DMS 273 treated with DMSO at 0.1 percent for 48 hours (cell line): ENCODE measurements at regions not wholly inside any gene's neighbourhood (a gene's known extent, or its start where the extent isn't known, plus 50 kb on each side); places are given as distances from the start of the nearest gene placed in this dataset.
"Not testable (repeated sequence)": the region's sequence is repeated elsewhere in the genome, so short reads cannot be mapped to it uniquely, and the experiment has no call there.

Source experiments
- DNase-seq: peaks from one replicate; lab custom pipeline; 2025; lab: John Stamatoyannopoulos, UW

DNA sequence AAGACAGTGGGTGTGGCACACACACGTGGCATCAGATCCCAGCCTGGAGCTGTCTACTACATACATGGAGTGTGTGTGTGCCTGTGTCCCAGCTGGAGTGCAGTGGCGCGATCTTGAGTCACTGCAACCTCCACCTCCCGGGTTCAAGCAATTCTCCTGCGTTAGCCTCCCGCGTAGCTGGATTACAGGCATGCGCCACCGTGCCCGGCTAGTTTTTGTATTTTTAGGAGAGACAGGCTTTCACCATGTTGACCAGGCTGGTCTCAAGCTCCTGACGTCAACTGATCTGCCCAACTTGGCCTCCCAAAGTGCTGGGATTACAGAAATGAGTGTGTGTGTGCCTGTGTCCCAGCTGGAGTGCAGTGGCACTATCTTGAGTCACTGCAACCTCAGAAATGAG, 108.8 kb downstream of the IL12A start:
- no peak for DNase-seq

DNA sequence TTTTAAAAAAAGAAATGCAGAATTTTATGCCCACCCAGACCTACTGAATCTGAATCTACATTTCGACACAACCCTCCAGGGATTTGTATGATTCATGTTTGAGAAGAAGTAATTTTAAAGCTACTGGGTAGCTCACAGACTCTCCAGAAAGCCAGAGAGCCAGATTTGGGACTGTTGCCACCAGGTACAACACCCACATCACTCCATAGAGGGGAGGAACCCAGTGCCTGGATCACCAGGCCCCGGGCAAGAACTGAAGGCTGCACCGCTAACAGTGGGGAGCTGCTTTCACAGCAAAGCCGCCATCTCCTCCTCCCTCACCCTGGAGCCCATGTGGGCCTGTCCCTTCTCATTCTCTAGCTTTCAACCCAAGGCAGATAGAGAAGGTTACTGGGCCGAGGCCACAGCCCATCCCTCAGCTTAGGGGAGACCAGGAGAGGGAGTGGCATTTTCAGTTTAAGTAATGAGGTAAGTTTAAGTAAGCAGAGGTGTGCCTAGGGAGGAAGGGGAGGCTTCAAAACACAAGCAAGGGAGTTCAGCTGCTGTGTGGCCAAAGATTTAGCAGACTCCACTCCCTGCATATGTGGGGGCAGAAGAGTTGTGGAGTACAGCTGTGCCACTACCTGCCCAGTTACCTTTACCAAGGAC, 109.8 kb downstream of the IL12A start:
- DNase-seq, result no peak

DNA sequence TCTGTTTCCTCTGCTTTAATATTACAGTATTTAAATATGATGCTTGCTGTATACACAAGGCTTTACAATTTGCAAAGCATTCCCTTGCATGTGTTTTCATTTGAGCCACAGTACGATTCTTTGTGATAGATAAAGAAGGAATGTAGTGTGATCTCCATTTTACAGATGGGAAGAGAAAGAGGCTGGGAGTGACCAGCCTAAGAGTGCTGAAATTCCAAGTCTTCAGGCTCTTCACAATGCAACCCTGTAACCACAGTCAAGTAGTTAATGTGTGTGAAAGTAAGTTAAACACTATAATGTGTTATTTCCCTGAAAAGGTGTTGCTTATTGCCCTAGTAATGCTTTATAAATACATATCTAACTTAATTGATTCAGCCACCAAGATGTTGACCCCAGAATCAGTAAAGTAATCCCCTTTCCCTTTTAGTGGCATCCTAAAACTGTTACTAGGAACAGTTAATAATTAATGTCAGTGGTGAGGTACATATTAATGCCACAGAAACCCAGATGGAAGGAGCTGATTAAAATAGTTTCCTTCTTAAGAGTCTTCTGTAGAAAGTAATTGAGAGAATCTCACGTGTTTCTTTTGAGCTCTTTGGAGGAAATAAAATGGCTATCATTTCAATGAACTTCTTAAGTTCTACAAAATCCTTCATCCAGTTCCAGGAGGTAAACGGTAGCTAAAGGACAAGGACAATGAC, 110.4 kb downstream of the IL12A start:
- no peak for DNase-seq

DNA sequence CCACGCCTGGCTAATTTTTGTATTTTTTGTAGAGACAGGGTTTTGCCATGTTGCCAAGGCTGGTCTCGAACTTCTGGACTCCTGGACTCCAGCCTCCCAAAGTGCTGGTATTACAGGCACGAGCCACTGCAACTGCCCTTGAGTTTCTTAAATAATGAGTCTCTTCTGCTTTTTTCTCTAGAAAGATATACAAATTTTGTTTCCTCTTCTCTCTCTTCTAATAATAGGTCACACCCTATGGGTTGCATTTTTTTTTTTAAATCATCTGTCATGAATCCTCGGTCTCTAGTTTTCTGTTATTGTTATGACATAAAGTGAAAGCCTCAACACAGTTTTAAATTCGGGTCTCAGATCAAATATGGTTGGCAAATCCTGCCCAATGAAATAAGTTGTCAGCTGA, 111.2 kb downstream of the IL12A start:
- no peak for DNase-seq

DNA sequence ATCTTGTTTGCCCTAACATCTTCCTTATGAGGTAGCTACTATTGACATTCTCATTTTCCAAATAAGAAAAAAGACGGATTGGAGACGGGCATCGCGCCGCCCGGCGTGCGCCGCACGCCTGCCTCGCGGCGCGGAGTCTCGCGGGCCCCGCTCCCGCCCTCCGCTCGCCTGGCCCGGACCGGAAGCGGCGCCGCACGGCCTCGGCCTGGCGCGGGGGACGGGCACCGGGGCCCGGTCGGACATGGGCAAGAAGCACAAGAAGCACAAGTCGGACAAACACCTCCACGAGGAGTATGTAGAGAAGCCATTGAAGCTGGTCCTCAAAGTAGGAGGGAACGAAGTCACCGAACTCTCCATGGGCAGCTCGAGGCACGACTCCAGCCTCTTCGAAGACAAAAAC, 112.0 kb downstream of the IL12A start:
- DNase-seq, result no peak

DNA sequence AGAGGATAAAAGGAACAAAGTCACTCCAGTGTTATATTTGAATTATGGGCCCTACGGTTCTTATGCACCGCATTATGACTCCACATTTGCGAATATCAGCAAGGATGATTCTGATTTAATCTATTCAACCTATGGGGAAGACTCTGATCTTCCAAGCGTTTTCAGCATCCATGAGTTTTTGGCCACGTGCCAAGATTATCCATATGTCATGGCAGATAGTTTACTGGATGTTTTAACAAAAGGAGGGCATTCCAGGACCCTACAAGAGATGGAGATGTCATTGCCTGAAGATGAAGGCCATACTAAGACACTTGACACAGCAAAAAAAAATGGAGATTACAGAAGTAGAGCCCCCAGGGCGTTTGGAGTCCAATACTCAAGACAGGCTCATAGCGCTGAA, 113.4 kb downstream of the IL12A start:
- not testable (repeated sequence) for DNase-seq

DNA sequence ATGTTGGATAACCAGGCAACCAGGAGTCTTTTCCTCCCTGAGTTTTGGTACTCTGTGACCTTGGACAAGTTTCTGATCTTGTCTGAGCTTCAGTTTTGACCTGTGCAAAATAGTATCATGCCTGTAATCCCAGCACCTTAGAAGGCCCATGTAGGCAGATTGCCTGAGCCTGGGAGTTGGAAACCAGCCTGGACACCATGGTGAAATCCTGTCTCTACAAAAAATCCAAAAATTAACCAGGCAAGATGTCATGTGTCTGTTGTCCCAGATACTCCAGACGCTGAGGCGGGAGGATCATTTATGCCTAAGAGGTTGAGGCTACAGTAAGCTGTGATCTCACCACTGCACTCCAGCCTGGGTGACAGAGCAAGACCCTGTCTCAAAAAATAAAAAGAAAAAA, 114.8 kb downstream of the IL12A start:
- no peak for DNase-seq

DNA sequence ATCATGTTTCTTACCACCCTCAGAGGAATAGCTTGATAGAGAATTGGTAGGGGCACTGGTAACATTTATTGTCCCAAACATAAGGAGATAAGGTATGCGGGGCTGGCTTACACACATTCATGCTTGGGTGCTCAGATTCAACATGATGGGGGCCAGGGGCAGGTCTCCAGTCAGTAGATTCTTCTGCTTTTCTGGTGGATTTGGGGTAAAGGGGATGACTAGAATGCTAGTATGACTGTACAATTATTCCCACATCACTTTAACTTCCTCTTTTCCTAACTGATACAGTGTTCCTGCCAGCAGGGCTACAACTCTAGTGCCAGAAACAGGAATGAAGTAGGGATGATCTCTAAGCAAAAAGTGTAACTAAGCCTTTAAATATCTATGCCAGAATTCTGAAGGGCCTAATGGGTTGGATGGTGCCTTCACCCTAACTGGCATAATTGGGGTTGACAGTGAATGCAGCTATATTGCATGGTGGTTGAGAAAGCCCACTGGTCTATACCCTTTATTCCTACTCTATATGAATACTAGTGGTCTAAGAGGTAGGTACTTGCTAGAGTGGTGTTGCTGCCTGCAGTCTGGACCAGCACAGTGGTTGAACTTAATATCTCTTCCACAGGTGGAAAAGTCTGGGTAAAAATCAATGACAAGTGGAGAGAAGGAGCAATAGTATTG, 117.4 kb downstream of the IL12A start:
- no peak for DNase-seq

DNA sequence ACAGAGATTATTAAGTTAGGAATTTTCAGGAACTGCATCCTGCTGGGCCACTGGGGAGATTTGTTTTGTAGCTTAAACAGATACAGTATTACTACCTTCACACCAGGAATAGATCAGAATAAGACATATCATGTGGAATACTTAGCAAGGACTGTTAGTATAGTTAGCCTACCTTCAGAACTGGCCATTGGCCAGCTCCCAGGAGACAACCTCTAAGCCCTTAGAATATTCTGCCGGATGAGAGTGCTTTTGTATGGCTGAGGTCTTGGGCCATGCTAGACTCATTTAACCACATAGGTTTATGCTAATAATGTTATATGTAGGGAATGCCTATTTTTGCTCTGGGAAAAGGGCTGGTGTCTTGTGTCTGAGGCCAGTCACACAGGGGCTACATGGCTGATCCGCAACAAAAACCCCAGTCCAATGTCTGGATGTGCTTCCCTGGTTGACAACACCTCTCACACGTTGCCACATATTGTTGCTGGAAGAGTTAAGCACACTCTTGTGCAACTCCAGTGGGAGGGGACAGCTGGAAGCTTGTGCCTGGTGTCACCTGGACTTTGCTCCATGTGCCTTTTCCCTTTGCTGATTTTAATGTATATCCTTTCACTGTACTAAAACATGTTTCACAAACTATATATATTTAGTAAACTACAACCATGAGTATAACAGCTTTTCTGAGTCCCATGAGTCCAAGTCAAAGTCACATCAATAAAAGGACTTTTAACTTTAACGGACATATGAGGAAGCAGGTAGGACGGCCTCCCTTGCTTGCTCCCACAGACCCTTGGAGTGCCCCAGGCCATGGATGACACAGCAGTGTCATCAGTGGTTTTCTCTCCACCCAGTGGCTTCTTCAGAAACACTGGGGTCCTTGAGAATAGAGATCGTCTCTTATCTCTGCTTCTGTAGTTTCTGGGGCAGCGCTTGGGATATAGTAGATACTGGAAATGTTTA, 118.0 kb upstream of the C3orf80 start:
- DNase-seq, result no peak

DNA sequence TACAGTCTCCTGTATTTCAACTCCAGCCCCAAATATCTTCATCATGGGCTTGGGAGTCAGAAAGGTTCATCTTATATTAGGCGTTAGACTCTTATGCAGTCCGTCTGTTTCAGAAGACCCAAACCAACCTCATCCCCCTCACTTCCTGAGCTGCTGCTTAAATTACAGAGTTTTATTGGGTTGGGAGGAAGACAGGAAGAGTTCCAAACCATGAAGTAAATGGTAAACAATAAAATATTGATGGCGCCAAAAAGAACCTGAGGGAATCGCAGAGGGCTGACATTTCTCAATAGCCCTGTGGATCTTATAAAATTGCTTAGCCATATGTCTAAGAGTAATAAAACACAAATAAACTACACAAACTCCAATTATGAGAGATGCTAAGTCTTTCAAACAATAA, 116.9 kb upstream of the C3orf80 start:
- DNase-seq, result no peak

DNA sequence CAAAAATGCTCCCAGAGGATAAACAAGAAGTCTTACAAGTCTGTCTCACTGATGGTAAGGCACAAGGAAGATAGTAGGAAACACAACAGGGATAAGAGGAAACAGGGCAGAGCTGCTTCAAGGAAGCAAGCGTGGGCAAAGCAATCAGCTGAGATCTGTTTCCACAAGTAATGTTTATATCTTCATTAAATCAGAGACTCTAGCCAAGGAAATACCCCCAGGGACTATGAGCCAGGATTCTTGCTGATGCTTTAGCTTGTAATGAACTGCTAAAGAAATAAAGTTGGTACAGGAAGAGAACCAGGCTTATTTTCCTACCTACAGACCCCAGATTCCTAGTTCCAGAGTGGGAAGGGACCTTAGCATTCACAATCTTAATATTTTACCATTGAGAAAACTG, 112.7 kb upstream of the C3orf80 start:
- no peak for DNase-seq

DNA sequence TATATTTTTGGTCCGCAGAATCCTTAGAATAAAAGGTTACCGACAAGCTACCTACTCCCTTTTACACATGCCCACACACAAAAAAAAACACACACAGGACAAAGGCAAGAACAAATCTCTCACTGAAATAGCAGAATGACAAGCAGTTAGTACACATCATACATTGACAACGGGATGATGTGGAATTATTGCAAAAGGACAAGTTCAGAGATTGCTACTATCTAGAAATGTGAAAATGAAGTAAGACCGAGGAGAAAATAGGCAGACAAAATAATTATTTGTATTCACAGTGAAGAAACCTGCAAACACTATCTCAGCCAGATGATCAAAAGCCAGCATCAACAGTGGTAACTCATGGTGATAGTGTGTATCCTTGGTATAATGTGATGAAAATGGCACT, 112.2 kb upstream of the C3orf80 start:
- no peak for DNase-seq

DNA sequence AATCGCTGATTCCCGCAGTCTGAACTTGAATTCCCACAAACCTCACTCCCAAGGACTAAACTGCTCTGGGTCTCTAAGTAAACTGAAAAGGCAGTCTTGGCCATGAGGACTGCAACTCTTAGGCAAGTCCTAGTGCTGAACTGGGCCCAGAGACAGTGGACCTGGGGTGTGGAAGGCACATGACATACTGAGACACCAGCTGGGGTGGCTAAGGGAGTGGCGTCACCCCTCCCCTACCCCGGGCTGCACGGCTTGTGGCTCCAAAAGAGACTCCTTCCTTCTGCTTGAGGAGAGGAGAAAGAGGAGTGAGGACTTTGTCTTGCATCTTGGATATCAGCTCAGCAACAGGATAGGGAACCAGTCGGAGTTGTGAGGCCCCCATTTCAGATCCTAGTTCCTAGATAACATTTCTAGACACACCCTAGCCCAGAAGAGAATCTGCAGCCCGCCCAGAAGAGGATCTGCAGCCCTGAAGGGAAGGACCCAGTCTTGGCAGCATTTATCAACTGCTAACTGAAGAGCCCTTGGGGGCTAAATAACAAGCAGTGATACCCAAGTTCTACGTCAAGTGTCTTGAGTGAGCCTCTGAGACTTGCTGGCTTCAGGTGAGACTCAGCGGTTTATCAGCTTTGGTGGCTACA, 110.7 kb upstream of the C3orf80 start:
- no peak for DNase-seq

DNA sequence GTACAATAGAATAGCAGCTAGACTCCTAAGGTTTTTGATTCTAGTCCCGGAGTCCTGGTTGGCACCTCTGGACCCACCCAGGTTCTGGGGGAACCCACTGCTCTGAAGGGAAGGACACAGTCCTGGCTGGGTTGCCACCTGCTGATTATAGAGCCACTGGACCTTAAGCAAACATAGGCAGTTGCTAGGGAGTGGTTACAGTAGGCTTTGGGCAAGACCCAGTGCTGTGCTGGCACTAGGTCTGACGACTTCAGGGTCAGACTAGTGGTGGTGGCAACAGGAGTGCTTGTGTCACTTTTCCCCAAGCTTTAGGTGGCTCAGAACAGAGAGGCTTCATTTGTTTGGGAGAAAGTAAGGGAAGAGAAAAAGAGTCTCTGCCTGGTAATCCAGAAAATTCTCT, 109.8 kb upstream of the C3orf80 start:
- DNase-seq, result no peak

DNA sequence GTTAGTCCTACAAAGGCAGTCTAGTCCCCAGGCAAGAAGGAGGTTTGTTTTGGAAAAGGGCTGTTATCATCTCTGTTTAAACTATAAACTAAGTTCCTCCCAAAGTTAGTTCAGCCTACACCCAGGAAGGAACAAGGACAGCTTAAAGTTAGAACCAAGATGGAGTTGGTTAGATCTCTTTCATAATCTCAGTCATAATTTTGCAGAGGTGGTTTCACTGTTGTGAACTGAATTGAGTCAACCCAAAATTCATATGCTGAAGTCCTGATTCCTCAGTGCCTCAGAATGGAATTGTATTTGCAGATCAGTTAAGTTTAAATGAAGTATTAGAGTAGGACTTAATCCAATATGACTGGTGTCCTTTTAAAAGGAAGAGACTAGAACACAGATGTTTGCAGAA, 101.0 kb upstream of the C3orf80 start:
- DNase-seq, result no peak

DNA sequence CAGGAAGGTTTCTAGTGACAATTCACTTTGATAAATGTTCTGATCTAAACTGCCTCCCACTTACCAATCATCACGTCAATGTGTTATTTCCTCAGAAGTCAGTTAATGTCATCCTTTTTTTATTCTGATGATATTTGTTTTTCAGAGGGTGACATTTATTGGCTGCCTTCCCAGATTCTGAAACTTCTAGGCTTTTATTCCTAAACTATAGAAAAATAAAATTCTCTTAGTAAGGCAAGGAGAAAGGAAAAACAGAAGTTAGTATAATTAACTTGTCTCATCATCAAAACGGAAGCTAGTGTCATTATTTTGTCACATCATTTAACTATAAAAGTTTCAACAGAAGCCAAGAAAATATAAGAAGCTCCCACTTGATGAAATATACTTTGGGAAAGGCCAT, 100.0 kb upstream of the C3orf80 start:
- no peak for DNase-seq

DNA sequence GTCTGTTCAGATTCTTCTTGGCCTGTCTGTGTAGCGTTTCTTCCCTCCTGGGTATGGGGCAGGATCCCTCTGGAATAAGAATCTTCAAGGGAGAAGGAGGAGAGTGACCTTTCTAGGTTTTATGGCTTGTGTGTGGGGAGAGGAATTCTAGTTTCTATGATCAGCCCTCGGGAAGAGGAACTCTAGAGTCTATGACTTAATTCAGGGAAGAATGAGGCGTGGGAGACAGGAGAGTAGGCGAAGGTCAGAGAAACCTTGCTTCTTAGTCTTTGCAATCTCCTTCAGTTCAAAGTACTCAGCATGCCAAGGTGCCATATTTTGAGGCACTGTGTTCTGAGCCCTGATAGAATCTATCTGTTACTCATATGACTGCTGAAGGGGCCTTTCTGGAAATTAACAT, 99.2 kb upstream of the C3orf80 start:
- DNase-seq, result no peak

DNA sequence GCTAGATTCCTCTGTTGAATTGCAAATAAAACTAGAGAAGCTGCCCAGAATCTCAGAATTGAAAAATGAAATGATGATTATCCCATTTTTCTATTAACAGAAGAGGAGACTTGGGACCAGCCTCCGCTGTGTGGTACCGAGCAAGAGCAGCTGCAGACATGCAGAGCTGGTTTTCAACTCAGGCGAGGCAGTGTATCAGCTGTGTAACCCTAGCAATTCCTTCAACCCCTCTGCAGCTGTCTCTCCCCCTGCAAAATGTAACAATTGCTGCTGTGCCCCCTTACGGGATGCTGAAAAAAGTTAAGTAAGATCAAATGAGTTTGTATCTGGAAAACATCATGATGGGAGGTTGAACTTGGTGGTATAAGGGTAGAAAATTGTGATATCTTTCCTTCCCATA, 98.5 kb upstream of the C3orf80 start:
- no peak for DNase-seq

DNA sequence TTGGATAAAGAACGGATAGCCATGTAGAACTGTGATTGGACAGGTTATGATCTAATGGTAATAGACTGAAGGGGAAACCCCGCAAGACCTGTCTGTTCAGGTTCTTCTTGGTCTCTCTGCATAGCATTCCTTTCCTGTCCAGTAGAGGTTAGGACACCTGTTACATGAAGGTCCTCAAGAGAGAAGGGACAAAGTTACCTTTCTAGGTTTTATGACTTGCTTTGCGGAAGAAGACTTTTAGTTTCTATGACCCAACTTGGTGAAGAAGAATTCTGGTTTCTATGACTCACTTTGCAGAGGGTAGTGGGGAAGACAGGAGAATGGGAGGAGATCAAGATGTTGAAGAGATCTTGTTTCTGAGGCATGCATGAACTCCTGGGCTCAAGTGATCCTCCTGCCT, 97.9 kb upstream of the C3orf80 start:
- DNase-seq, result no peak

DNA sequence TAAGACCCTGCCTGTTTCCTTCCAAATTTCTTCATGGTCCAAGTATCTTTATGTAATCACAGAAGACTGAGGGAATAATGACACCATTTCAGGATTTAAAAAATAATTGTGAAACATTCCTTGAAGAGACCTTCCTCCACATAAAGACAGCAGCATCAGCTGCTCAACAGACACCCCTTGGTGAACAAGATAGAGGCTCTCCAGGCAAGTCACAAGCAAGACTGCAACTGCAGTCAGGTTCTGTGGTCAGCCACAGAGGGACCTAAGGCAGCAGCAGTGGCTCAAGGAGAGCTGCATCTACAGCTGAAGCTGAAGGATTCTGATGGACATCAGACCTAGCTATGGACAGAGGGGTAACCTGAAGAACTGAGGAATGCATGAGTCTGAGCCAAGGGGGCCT, 97.2 kb upstream of the C3orf80 start:
- DNase-seq, result no peak

DNA sequence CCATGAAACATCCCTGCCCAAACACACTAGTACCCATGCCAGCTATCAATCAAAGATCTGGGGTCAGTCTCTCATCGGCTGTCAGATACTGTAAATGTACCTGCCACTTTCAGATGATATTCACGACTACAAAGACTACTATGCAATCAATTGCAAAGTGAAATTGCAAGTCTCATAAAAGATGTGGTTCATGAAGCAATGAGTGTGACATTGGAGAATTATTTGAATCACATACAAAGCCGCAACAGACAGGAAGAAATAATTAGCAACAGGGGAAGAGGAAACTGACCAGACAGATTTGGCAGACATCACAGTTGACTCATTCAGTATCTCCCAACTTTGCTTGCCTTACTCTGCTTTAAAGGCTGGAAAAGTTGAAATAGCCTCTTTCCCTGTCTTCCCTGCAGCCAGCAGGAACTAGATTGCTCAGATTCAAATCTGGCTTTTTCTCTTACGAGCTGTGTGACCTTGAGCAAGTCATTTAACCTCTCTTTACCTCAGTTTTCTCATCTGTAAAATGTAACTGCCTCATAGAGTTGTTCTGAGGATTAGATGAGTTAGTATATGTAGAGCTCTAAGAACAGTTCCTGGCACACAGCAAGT, 95.7 kb upstream of the C3orf80 start:
- DNase-seq, result no peak

DNA sequence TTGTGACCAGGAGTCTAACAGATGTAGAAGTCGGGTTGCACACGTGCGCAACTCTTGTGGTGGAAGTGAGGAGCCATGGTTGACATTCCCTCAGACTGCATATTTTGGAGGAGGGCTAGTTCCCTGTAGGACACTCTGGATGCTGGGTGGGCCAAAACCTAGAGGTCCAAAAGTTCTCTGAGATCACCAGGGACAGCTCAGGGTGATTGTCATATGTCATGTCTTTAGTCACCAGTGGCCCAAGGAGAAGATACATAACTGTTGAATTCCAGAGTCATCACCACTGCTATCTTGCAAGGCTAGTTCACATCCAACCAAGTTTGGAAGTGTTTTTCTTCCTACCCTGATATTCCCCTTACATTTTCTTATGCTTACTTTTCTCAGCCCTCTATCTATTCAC, 95.2 kb upstream of the C3orf80 start:
- DNase-seq, result no peak
